Colonic mucosa (tissue), 4 donors: ENCODE measurements at regions not wholly inside any gene's neighbourhood (a gene's known extent, or its start where the extent isn't known, plus 50 kb on each side); places are given as distances from the start of the nearest gene placed in this dataset.

ENCODE experiments used
- DNase-seq: peaks from one replicate; pipeline ENCODE4 v3.0.0-alpha.2; 2020
- H3K27ac ChIP-seq: fragments of 200-600 bp; one replicate; pipeline ENCODE4 v1.8.0; 2021
- H3K27me3 ChIP-seq: fragments of 200-600 bp; one replicate; pipeline ENCODE4 v1.8.0; 2021
- H3K36me3 ChIP-seq: fragments of 200-600 bp; one replicate; pipeline ENCODE4 v1.8.0; 2021
- H3K4me1 ChIP-seq: fragments of 200-600 bp; one replicate; pipeline ENCODE4 v1.8.0; 2021; ENCODE audit warnings: mild to moderate bottlenecking
- H3K4me3 ChIP-seq: fragments of 200-600 bp; one replicate; pipeline ENCODE4 v1.8.0; 2021
- H3K9ac ChIP-seq, 2 donors: one replicate each; pipeline ENCODE4 v1.7.0; 2013; ENCODE audit warnings: control low read depth in 2 of 2, low read depth in 2 of 2, low read length in 2 of 2
- H3K9me3 ChIP-seq: fragments of 200-600 bp; one replicate; pipeline ENCODE4 v1.8.0; 2021
- CTCF ChIP-seq: fragments of 200-600 bp; IDR thresholded peaks from one replicate; pipeline ENCODE4 v1.8.0; 2022; ENCODE audit warnings: antibody characterized with exemption, mild to moderate bottlenecking
- intact Hi-C: fragments of 100-400 bp; cut with DNase I; formaldehyde crosslinking; loops from one replicate; pipeline ENCODE4 v1.14.1; 2022
- donor health status: healthy.
- donor health status: DM: no; HTN: no; CAD: no.
- donor health status: DM: no; HTN: no; CAD: no.

- no peak overlapping the region for H3K9ac ChIP-seq
- H3K27me3 ChIP-seq: no peaks in the 10 kb centered on the region
- H3K4me1 ChIP-seq: no peaks in the 10 kb centered on the region
- H3K4me3 ChIP-seq: no peak overlapping the region
- TF ChIP-seq CTCF: no peak
- H3K9me3 ChIP-seq: no peaks in the 10 kb centered on the region
- H3K36me3 ChIP-seq: no peaks in the 10 kb centered on the region
- DNase-seq: no peak
- no peak overlapping the region for H3K27ac ChIP-seq
- intact Hi-C loops: no loop called here
Measured at GRCh38 chr4:138952411-138952810, 63.2 kb upstream of the NOCT start.

GRCh38 chr4:138951764-138952163 is 63.8 kb upstream of the NOCT start:
- Histone ChIP-seq H3K27me3 (no peaks in the 10 kb centered on the region), H3K9ac (no peak overlapping the region), H3K36me3 (no peaks in the 10 kb centered on the region), H3K4me1 (no peaks in the 10 kb centered on the region), H3K27ac (no peak overlapping the region), H3K9me3 (no peaks in the 10 kb centered on the region), H3K4me3 (no peak overlapping the region)
- intact Hi-C loops: no loop called here
- no peak for TF ChIP-seq CTCF
- no peak for DNase-seq

GRCh38 chr4:138949866-138950265 is 65.7 kb upstream of the NOCT start:
- DNase-seq: no peak
- H3K27me3 ChIP-seq: no peaks in the 10 kb centered on the region
- H3K36me3 ChIP-seq: no peaks in the 10 kb centered on the region
- no peaks in the 10 kb centered on the region for H3K4me1 ChIP-seq
- intact Hi-C loops: no loop called here
- no peak overlapping the region for H3K27ac ChIP-seq
- H3K4me3 ChIP-seq: no peak overlapping the region
- H3K9ac ChIP-seq: no peak overlapping the region
- H3K9me3 ChIP-seq: no peaks in the 10 kb centered on the region
- no peak for TF ChIP-seq CTCF

- Histone ChIP-seq H3K27me3 (no peaks in the 10 kb centered on the region), H3K4me1 (no peaks in the 10 kb centered on the region), H3K27ac (no peak overlapping the region), H3K9me3 (no peaks in the 10 kb centered on the region), H3K9ac (no peak overlapping the region), H3K36me3 (no peaks in the 10 kb centered on the region), H3K4me3 (no peak overlapping the region)
- TF ChIP-seq CTCF: no peak
- no peak for DNase-seq
- intact Hi-C loops: no loop called here
Measured at GRCh38 chr4:138948918-138949317, 66.7 kb upstream of the NOCT start.

GRCh38 chr4:138946306-138946705 is 69.3 kb upstream of the NOCT start:
- Histone ChIP-seq H3K36me3 (no peaks in the 10 kb centered on the region), H3K4me3 (no peak overlapping the region), H3K4me1 (no peaks in the 10 kb centered on the region), H3K27me3 (no peaks in the 10 kb centered on the region), H3K9me3 (no peaks in the 10 kb centered on the region), H3K9ac (no peak overlapping the region), H3K27ac (no peak overlapping the region)
- intact Hi-C loops: no loop called here
- DNase-seq: no peak
- TF ChIP-seq CTCF: no peak

- Histone ChIP-seq H3K4me1 (no peaks in the 10 kb centered on the region), H3K4me3 (no peak overlapping the region), H3K9me3 (no peaks in the 10 kb centered on the region), H3K9ac (no peak overlapping the region), H3K27me3 (no peaks in the 10 kb centered on the region), H3K27ac (no peak overlapping the region), H3K36me3 (no peaks in the 10 kb centered on the region)
- DNase-seq: no peak
- TF ChIP-seq CTCF: no peak
- intact Hi-C loops: no loop called here
Measured at GRCh38 chr4:138945840-138946239, 69.7 kb upstream of the NOCT start.
